HuH-7 (cell line): ENCODE measurements at regions not wholly inside any gene's neighbourhood (a gene's known extent, or its start where the extent isn't known, plus 50 kb on each side); places are given as distances from the start of the nearest gene placed in this dataset.

ENCODE experiments used
- DNase-seq: peaks from one replicate; pipeline ENCODE4 v3.0.0; 2011; ENCODE audit warnings: low spot score

DNA sequence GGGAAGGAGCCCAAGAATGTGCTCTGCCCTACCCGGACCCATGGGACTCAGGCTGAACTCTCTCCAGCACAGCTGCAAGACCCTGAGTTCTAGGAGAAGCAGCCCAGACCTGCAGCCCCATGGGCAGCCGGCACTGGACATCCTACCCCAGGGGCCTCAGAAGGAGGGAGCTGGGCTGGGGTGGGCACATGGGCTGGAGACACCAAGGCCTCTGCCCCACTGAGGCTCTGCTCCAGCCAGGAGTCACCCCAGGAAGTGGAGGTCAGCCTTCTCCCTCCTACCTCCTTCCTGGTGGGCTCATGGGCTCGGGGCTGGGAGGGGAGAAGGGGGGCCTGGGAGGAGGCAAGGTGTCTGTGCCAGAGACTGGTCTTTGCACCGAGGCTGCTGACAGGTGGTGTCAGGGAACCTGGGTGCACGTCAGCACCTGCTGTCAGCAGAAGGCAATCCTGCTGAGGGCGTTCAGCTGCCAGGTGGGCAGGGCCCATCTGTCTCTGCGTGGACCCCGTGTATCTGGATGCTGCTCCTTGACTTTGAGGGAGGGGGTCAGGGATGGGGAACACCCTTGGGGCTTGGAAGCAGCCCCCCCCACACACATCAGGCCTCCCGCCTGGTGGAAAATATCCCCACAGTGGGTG is 95.2 kb downstream of the PDGFA start:
- no peak for DNase-seq

DNA sequence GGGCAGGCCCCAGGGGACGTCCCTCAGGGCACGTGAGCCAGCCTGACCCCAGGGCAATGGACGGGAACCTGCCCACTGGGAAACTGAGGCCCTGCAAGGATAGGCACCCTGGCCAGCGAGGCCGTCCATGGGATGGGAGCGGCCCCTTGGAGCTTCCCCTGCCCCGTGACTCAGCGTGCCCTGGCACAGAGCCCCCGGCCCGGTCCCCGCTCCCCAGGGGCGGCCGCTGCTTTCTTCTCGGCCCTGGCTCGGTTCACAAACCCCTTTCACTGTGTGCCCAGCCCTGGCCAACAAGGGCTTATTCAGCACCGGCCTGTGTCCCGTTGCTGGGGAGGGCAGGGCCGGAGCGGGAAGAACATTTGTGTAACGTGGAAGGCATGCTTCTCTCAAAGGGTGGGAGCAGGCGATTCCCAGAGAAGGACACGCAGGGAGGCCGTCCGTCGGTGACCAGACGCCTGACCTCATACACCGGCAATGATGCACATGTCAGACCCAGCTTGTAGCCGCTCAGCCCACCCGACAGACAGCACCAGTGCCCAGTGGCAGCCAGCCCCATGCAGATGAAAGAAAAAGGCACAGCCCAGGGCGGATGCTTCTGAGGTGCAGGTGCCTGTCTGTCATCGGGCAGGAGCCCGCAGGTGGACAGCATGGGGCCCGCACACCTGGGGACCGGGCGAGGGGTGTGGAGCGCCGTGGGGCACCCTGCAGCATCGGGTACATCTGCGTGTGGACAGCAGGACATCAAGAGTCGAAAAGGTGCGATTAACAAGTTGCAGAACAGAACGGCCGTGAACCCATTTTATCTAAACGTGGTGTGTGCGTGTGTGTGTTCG is 94.5 kb downstream of the PDGFA start:
- no peak for DNase-seq

DNA sequence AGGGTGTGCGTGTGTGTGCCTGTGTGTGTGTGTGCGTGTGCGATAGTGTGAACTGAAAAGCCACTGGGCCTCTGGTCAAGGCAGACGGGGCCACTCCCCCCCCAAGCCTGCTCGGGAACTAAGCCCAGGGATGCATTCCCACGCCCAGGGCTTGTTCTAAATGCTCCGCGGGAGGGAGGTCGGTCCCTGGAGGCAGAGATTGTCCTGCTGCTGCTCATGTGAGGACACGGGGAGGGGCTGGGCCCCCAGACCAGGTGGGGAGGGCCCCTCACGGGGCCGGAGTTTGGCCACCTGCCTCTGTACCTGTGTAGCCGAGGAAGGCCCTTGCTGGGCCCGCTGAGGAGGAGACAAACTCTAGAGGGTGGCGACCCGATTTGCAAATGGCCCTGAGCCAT is 93.9 kb downstream of the PDGFA start:
- DNase-seq: no peak

DNA sequence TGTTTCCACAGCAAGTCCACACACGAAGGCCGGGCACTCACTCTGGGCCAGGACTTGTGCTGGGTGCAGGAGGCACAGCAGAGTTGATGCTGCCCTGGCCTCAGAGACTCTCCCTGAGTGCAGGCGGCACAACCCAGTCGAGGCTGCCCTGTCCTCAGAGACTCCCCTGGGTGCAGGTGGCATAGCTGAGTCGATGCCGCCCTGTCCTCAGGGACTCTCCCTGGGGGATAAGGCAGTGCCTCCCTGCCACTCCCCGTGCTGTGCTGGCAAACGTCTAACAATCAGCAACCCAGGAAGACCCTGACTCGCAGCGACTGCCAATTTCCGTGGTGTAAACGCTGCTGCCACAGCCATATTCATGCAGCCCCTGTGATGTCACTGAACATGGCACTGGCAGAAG is 93.1 kb downstream of the PDGFA start:
- DNase-seq: no peak

DNA sequence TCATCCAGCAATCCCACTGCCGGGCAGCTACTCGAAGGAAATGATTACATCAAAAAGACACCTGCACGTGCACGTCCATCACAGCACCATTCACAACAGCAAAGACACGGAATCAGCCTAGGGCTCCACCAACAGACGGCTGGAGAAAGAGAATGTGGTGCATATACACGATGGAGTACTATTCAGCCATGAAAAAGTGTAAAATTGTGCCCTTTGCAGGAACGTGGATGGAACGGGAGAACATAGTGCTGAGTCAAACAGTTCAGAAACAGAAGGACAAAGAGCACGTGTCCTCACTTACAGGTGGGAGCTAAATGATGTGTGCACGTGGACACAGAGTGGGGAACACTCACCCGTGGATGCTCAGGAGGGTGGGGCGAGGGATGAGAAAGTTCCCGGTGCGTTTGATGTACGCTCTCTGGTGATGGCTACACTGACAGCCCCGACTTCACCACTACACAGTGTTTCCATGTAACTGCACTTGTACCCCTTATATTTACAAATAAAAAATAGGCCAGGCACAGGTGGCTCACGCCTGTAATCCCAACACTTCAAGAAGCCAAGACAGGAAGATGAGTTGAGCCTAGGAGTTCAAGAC is 92.0 kb downstream of the PDGFA start:
- no peak for DNase-seq

DNA sequence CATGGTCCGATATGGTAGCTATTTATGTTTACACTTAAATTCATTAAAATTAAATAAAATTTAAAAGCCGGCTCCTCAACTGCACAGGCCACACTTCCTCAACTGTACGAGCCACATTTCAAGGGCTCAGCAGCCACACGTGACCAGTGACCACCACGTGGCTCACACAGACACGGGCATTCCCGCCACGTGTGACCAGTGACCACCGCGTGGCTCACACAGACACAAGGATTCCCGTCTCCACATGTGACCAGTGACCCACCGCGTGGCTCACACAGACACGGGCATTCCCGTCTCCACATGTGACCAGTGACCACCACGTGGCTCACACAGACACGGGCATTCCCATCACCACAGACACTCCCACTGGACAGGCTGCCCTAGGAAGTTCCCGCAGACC is 91.3 kb downstream of the PDGFA start:
- DNase-seq: no peak

DNA sequence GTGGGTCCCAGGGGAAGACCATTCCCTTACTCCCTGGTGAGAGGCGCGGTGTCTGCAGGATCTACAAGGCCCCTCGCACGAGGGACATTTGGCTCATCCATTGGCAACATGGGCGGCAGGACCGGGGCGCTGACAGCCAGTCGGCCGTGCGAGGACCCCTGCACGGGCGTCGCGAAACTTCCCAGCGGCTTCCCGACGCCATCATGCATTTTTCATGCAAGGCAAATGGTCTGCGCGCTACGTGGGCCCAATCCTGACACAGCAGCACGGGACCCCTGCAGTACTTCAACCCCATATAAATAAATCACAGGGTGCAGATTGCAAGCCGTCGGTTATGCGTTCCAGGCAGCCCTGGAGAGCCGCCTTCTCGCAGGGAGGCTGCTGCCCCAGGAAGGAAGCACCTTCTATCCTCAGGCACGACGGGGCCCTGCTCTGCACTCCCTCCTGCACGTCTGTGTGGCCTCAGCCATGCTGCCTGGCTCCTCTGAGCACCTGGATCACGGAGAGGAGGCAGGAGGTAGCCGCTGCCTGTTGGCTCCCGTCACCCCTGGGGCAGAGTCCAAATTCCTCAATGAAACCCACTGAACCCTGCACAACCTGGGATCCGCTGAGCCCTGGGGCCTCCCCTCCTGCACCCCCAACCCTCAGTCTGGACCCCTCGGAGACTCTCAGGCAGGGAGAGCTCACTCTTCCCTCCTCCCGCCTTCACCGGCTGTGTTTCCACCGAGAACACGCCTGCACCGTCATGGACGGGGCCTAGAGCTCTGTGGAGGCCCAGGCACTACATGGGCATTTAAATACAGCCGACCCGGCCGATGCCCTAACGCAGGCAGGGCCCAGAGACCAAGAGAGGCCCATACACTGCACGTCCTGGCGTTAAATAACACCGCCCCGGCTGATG is 90.5 kb downstream of the PDGFA start:
- DNase-seq: no peak

DNA sequence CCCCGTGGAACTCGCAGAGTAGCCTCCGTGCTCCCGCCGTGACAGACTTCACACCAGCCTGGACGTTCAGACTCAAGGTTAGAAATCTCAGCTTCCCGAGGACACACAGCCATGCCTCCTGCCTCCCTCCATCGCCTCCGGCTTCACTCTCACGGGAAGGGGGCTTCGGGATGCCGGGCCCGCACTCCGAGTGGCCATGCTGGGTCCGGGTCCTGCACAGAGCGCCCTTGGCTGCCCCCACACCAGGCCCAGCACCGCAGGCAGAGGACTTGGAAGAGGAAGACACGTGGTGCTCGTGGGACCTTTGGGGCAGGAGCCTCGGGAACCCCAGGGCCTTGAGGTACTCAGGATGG is 89.8 kb downstream of the PDGFA start:
- DNase-seq: no peak

DNA sequence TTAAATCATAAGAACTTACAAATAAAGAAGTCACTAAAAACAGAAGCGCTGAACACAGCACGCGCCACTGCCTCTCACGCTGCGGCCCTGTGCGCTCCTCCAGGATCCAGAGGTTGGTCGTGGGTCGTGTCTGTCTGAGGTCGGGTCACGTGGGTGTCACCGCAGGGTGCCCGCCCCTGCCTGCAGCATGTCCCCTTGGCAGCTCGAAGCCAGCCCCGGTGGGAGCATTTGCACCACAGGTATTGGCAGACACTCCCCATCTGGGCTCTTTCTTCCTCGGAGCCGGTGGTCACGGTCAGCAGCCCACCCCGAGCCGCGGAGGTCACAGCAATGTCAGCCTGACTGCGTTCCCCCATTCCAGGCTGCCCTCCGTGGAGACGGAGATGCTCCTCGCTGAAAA is 88.6 kb downstream of the PDGFA start:
- no peak for DNase-seq

DNA sequence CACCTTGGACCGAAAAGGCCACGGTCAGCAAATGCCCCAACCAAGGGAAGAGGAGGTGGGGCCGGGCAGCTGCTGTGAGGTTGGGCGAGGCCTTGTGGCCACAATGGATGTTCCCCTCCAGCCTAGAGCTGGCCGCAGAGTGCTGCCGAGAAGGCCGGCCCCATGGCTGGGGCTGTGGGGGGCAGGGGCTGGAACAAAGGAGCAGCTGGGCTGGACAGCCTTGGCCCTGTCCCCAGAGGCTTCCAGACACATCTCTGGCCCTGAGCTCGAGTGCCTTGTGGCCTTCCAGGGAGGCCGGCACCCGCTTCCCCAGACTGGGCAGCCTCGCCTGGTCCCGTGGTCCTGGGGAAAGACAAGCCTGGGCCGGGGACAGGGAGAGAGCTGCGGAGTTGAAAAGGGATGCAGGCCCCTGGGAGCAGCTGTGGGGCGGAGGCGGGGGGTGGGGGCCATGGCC is 88.0 kb downstream of the PDGFA start:
- DNase-seq: no peak

DNA sequence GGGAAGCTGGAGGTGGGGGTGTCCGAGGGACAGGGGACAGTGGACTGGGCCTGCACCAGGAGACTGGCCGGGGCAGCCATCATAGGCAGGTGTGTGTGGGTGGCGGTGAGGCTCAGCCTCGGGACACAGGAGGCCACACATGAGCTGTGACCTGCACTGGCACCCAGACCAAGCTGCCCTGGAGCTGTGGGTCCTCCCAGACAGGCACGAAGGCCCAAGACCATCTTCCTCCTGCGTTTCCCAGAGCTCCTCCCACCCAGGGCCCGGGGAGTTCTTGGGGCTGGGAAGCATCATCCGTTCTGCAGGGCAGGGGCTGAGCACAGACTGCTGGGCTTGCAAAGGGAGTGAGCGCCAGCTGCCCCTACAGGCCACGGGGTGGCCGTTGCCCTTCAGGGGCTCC is 87.4 kb downstream of the PDGFA start:
- no peak for DNase-seq

DNA sequence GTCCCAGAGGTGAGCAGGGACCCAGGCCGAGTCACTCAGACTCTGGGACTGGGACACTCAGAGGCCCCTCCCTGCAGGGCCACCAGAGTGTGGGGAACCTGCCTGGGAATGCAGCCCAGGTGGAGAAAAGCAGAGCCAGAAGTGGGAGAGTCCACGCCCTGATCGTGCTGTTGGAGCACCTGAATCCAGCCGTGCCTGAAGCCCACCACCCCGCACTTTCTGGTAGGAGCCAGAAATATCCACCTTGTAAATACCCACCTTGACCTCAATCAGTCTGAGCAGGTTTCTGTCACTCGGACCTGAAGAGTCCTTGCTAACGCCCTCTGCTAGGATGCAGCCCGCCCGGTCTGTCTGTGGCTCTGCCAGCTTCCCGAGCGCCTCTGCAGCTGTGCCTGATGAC is 86.7 kb downstream of the PDGFA start:
- no peak for DNase-seq

DNA sequence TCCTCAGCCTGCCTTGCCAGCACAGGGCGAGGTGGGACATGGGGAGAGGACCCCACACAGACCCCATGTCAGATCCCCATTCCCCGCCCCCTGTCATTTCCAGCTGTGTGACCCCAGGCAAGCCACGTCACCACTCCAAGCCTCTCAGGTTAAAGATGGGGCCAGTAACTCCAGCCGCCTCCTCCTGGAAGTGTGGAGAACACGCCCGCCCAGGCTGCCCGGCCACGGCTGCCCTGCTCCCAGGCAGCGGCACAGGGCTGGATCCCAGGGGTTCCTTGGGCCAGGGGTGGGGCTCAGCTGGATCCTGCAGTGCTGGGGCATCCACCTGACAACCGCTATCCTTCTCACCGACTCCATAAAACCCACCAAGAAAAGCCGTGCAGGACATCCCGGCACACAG is 86.1 kb downstream of the PDGFA start:
- DNase-seq: no peak

DNA sequence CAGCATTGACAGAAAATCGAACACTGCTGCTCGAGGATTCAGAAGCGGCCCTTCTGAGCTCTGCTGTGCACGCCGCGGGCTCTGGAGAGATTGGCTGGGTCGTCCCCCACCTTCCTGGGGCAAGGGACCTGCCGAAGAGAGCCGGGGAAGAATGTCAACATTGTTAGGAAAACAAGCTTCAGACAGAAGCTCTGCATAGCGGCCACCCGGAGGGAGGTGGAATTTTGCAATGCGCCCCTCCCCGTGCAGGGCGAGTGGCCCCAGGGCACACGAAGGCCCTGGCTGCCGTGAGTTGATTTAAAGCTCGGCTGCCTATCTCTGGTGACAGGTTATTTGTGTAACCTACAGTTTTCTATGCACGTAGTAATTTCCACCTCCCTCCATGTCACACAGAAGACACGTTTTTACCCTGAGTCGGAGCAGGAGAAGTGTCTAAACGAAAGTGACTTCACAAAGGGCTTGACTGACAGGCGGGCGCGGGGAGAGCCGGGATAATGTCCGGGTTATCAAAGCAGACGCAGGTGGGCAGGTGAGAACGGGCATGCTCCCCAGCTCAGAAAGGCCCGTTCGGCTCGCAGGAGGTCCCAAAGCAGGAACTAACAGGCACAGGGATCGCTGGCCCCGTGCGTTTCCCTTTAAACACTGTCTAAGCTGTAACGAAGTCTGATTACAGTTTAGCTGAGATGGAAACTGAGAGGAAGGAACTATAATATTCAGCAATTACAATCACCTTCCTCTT is 84.6 kb downstream of the PDGFA start:
- peak; percentile 94 for DNase-seq

DNA sequence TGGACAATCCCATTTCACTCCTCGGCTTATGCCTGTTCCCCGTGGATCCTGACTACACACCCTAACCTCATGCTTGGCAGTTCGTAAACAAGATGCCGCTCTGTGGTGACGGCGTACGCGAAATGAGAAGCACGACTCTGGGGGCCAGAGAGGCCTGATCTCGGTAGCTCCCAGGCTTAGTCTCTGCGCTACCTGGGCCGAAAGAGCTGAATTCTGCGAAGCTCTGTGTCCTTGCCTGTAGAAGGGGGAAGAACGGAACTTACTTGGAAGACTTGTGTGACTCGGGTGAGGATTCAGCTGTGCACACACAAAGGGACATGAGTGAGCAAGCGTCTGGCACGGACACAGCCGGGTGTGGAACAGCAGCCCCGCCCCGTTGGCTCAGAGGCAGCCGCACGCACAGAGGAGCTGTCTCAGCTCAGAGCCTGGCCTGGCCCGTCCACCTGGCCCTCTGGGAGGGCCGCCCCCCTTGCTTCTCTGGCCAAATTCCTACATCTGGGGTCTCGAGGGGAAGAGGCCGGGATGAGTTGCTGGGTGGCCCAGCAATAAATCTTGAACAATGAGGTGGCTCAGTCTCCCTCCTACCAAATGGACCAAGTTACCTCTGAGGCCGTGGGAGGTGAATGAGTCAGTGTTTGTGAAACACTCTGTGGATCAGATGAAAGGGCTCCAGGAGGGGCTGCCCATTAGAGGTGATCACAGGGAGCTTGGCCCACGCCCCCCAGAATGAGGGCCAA is 83.8 kb downstream of the PDGFA start:
- DNase-seq: no peak

DNA sequence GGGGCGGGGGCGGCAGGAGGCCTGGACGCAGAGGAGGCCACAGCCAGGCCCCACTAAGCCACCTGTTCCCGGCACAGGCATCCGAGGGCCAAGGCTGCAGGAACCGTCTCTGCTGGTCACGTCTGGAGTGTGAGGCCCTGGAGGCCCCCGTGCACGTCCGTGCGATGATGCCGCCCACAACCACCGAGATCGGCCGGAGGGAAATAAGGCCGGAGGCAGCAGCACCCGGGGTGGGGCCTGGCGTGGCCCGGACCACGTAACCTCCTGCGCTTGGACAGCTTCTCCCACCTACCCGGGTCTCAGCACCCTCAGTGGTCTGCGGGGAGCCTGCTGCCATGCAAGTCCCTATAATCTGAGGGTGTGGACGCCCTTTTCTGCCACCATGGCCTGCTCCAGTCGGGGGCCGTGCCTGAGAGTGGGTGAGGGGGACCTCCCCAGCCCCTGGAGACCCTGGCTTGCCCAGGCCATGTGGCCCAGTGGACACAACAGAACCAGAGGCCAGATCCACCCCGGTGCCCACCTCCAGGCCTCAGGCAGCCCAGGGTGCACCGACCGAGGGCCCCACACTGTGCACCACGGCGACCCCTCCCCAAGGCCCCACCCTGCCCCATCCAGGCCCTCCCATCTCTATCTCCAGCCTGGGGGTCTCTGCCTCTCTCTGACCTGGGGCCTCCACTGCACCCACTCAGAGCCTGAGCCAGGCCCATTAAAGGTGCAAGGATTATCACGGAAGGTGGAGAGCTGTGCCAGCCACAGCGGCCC is 83.1 kb downstream of the PDGFA start:
- no peak for DNase-seq

DNA sequence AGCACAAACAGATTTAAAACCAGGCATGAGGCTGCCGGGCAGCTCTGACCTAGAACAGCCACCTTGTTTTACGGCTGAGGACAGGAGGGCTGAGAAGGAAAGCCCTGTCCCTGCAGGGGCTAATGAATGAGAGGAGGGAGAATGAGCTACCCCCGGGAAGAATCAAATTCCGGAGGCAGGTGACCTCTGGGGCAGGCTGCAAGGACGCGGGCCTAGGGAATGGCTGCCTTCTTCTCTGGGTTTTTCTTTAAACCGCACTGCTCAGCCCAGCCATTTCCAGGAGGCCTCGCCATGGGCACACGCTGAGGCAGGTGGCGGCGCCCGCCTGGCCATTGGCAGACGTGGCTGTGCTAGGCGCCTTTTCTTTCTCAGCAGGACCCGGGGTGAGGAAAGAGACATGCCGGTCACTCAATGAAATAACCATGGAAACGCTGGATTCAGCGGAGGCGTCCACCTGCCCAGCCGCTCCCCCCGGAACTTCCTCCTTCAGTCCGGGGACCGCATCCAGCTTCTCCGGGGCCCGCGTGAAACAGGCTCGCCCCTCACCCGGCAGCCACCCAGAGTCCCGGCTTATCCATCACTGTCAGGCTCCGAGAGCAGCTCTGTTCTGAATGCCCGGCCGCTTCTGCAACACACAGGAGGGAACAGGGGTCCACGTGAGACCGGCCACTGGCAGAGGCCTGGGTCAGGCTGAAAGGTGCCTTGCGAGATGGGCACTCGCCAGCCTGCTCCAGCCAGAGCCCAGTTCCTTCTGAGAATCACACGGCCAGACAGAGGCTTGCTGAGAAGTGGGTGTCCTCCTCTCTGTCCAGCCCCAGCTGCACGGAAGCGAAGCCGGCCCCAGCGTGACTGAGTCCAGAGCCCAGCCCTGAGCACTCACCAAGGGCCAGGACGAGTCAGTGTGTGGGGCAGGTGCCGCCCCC is 82.1 kb downstream of the PDGFA start:
- DNase-seq: no peak

DNA sequence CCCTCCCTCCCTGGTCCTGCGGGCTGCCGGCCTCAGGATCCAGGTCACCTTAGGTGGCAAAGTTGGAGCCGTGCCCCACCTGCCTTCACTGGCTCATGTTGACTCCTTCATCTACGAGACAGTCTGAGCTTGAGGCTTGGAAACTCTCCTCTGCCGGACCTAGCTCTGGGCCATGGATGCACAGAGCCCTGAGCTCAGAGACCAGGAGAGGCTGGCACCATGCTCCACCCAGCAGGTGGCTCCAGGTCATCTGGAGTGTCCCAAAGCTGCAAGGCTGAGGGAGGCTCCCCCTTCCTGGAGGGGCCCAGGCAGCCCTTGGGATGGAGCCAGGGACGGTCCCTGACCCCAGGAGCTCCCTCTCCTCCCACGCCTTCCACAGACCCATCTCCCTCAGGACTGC is 81.3 kb downstream of the PDGFA start:
- no peak for DNase-seq

DNA sequence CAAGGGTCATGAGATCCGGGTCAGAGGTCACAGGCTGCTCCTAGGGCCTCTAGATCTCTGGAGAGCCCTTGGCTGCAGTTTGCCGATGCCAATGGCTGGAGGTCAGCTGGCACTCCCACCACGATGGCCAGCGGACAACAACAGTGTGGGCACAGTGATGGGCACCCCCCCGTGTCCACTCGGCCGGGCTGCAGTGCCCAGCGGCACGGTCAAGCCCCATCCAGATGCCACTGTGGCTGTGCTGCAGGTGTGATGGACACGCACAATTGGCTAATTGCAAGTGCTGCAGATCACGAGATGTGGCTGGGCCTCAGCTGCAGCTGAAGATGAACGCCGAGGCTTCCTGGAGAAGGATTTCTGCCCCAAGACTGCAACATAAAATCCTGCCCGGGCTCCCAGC is 80.7 kb downstream of the PDGFA start:
- no peak for DNase-seq
